SJCRH30 (cell line): ENCODE measurements at regions not wholly inside any gene's neighbourhood (a gene's known extent, or its start where the extent isn't known, plus 50 kb on each side); places are given as distances from the start of the nearest gene placed in this dataset.
A peak's percentile ranks its signal among the peaks of the same experiment; 100 is the strongest.
"Not testable (repeated sequence)": the region's sequence is repeated elsewhere in the genome, so short reads cannot be mapped to it uniquely, and the experiment has no call there.

ENCODE experiments used
- DNase-seq, 2 experiments: peaks; one replicate each; pipeline ENCODE4 v3.0.0-alpha.2; 2015 to 2020
- H3K27ac ChIP-seq: fragments of 250-450 bp; sonication (Bioruptor Pico); 2 replicates; pipeline ENCODE4 v1.5.1; 2020; ENCODE audit warnings: mild to moderate bottlenecking, moderate library complexity
- H3K27me3 ChIP-seq: fragments of 250-450 bp; sonication (Bioruptor Pico); 2 replicates; pipeline ENCODE4 v1.5.1; 2020; ENCODE audit warnings: mild to moderate bottlenecking, moderate library complexity
- H3K36me3 ChIP-seq: fragments of 250-450 bp; sonication (Bioruptor Pico); 2 replicates; pipeline ENCODE4 v1.5.1; 2020; ENCODE audit warnings: mild to moderate bottlenecking, moderate library complexity
- H3K4me1 ChIP-seq: fragments of 250-450 bp; sonication (Bioruptor Pico); 2 replicates; pipeline ENCODE4 v1.5.1; 2020; ENCODE audit warnings: mild to moderate bottlenecking, moderate library complexity
- H3K4me3 ChIP-seq: fragments of 250-450 bp; sonication (Bioruptor Pico); 2 replicates; pipeline ENCODE4 v1.5.1; 2020; ENCODE audit warnings: mild to moderate bottlenecking, moderate library complexity
- H3K9me3 ChIP-seq: fragments of 250-450 bp; sonication (Bioruptor Pico); replicated peaks from 2 replicates; pipeline ENCODE4 v1.5.1; 2020; ENCODE audit warnings: mild to moderate bottlenecking, moderate library complexity

GRCh38 chr2:194938066-194938465 lies 719.0 kb upstream of the SLC39A10 start:
- Histone ChIP-seq H3K4me3 (no peak overlapping the region), H3K27ac (no peak overlapping the region), H3K9me3 (no peaks in the 10 kb centered on the region), H3K36me3 (no peaks in the 10 kb centered on the region), H3K4me1 (no peaks in the 10 kb centered on the region), H3K27me3 (no peaks in the 10 kb centered on the region)
- no peak for DNase-seq

- H3K27me3 ChIP-seq = no peaks in the 10 kb centered on the region
- H3K4me1 ChIP-seq = no peaks in the 10 kb centered on the region
- no peak for DNase-seq
- H3K36me3 ChIP-seq = no peaks in the 10 kb centered on the region
- no peak overlapping the region for H3K27ac ChIP-seq
- no peaks in the 10 kb centered on the region for H3K9me3 ChIP-seq
- no peak overlapping the region for H3K4me3 ChIP-seq
Observed at GRCh38 chr2:194927489-194927888, 729.5 kb upstream of the SLC39A10 start.

GRCh38 chr2:194926873-194927272 lies 730.2 kb upstream of the SLC39A10 start:
- Histone ChIP-seq H3K4me3 (no peak overlapping the region), H3K4me1 (no peaks in the 10 kb centered on the region), H3K36me3 (no peaks in the 10 kb centered on the region), H3K27me3 (no peaks in the 10 kb centered on the region), H3K27ac (no peak overlapping the region), H3K9me3 (no peaks in the 10 kb centered on the region)
- no peak for DNase-seq

GRCh38 chr2:194925742-194926141 lies 731.3 kb upstream of the SLC39A10 start:
- no peaks in the 10 kb centered on the region for H3K36me3 ChIP-seq
- no peaks in the 10 kb centered on the region for H3K4me1 ChIP-seq
- no peaks in the 10 kb centered on the region for H3K9me3 ChIP-seq
- H3K4me3 ChIP-seq = no peak overlapping the region
- H3K27me3 ChIP-seq = no peaks in the 10 kb centered on the region; the same call in 1 of the 2 replicates
- DNase-seq = no peak
- no peak overlapping the region for H3K27ac ChIP-seq

- Histone ChIP-seq H3K36me3 (no peaks in the 10 kb centered on the region), H3K9me3 (no peaks in the 10 kb centered on the region), H3K27me3 (no peaks in the 10 kb centered on the region; the same call in none of the 2 replicates), H3K4me3 (no peak overlapping the region), H3K4me1 (no peaks in the 10 kb centered on the region), H3K27ac (no peak overlapping the region)
- no peak for DNase-seq
Observed at GRCh38 chr2:194917519-194917918, 739.5 kb upstream of the SLC39A10 start.

- H3K36me3 ChIP-seq = no peaks in the 10 kb centered on the region
- DNase-seq = no peak
- no peaks in the 10 kb centered on the region for H3K4me1 ChIP-seq
- H3K4me3 ChIP-seq = no peak overlapping the region
- no peak overlapping the region for H3K27ac ChIP-seq
- no peaks in the 10 kb centered on the region; the same call in 1 of the 2 replicates for H3K27me3 ChIP-seq
- H3K9me3 ChIP-seq = no peaks in the 10 kb centered on the region
Observed at GRCh38 chr2:194915485-194915884, 741.5 kb upstream of the SLC39A10 start.

GRCh38 chr2:194907569-194907968 lies 749.5 kb upstream of the SLC39A10 start:
- Histone ChIP-seq H3K36me3 (no peaks in the 10 kb centered on the region), H3K27ac (no peak overlapping the region), H3K9me3 (no peaks in the 10 kb centered on the region), H3K4me1 (no peaks in the 10 kb centered on the region), H3K27me3 (no peaks in the 10 kb centered on the region), H3K4me3 (no peak overlapping the region)
- no peak for DNase-seq

GRCh38 chr2:194896871-194897270 lies 760.2 kb upstream of the SLC39A10 start:
- no peak for DNase-seq
- no peaks in the 10 kb centered on the region for H3K9me3 ChIP-seq
- no peaks in the 10 kb centered on the region for H3K4me1 ChIP-seq
- no peaks in the 10 kb centered on the region for H3K27me3 ChIP-seq
- no peaks in the 10 kb centered on the region for H3K36me3 ChIP-seq
- no peak overlapping the region for H3K27ac ChIP-seq
- no peak overlapping the region for H3K4me3 ChIP-seq

GRCh38 chr2:194883711-194884110 lies 773.3 kb upstream of the SLC39A10 start:
- no peak overlapping the region for H3K27ac ChIP-seq
- peak; percentile 69 to 76 for DNase-seq

GRCh38 chr2:194870974-194871535 lies 786.0 kb upstream of the SLC39A10 start:
- DNase-seq = no peak

More at GRCh38 chr2:194883711-194884110, 773.3 kb upstream of the SLC39A10 start:
- H3K4me1 ChIP-seq = 0 out of 2 replicates have a peak, but pooled peaks cover 2% of the 10 kb centered on the region
- H3K36me3 ChIP-seq = no peaks in the 10 kb centered on the region
- no peaks in the 10 kb centered on the region for H3K27me3 ChIP-seq
- H3K4me3 ChIP-seq = no peak overlapping the region
- H3K9me3 ChIP-seq = no peaks in the 10 kb centered on the region

GRCh38 chr2:194867328-194867727 lies 789.7 kb upstream of the SLC39A10 start:
- DNase-seq = peak; percentile 13 to 70
- Histone ChIP-seq H3K4me3 (no peak overlapping the region), H3K9me3 (no peaks in the 10 kb centered on the region), H3K4me1 (no peaks in the 10 kb centered on the region), H3K36me3 (no peaks in the 10 kb centered on the region), H3K27me3 (no peaks in the 10 kb centered on the region), H3K27ac (no peak overlapping the region)

More at GRCh38 chr2:194870974-194871535, 786.0 kb upstream of the SLC39A10 start:
- no peaks in the 10 kb centered on the region for H3K27me3 ChIP-seq
- H3K36me3 ChIP-seq = no peaks in the 10 kb centered on the region
- H3K9me3 ChIP-seq = no peaks in the 10 kb centered on the region
- no peaks in the 10 kb centered on the region for H3K4me1 ChIP-seq
- no peak overlapping the region for H3K27ac ChIP-seq
- no peak overlapping the region for H3K4me3 ChIP-seq

- Histone ChIP-seq H3K27me3 (0 out of 2 replicates have a peak, but pooled peaks cover 4% of the 10 kb centered on the region), H3K36me3 (no peaks in the 10 kb centered on the region), H3K4me1 (no peaks in the 10 kb centered on the region), H3K9me3 (no peaks in the 10 kb centered on the region; the same call in 1 of the 2 replicates), H3K27ac (no peak overlapping the region), H3K4me3 (no peak overlapping the region)
- no peak for DNase-seq
Observed at GRCh38 chr2:194854941-194855340, 802.1 kb upstream of the SLC39A10 start.

GRCh38 chr2:194842871-194843270 lies 814.2 kb upstream of the SLC39A10 start:
- Histone ChIP-seq H3K36me3 (no peaks in the 10 kb centered on the region), H3K27me3 (no peaks in the 10 kb centered on the region), H3K4me3 (no peak overlapping the region), H3K4me1 (no peaks in the 10 kb centered on the region), H3K27ac (no peak overlapping the region), H3K9me3 (no peaks in the 10 kb centered on the region)
- peak; percentile 28 to 60 for DNase-seq

- not testable (repeated sequence) for DNase-seq, H3K9me3 ChIP-seq, H3K27me3 ChIP-seq, H3K36me3 ChIP-seq, H3K27ac ChIP-seq, H3K4me3 ChIP-seq
- peaks cover 11% of the 10 kb centered on the region; the same call in 1 of the 2 replicates for H3K4me1 ChIP-seq
Observed at GRCh38 chr2:194834371-194834770, 822.7 kb upstream of the SLC39A10 start.

- Histone ChIP-seq H3K27ac (no peak overlapping the region), H3K27me3 (no peaks in the 10 kb centered on the region), H3K36me3 (no peaks in the 10 kb centered on the region), H3K4me1 (peaks cover 6% of the 10 kb centered on the region; the same call in 1 of the 2 replicates), H3K4me3 (no peak overlapping the region), H3K9me3 (no peaks in the 10 kb centered on the region)
- no peak for DNase-seq
Observed at GRCh38 chr2:194826241-194826640, 830.8 kb upstream of the SLC39A10 start.

- DNase-seq = no peak
- Histone ChIP-seq H3K9me3 (no peaks in the 10 kb centered on the region), H3K27me3 (no peaks in the 10 kb centered on the region), H3K27ac (no peak overlapping the region), H3K36me3 (no peaks in the 10 kb centered on the region), H3K4me3 (no peak overlapping the region), H3K4me1 (no peaks in the 10 kb centered on the region)
Observed at GRCh38 chr2:194824450-194824849, 832.6 kb upstream of the SLC39A10 start.
